C4-2B (cell line): ENCODE measurements at regions not wholly inside any gene's neighbourhood (a gene's known extent, or its start where the extent isn't known, plus 50 kb on each side); places are given as distances from the start of the nearest gene placed in this dataset.

Source experiments
- ZFX ChIP-seq: fragments of 450-650 bp; IDR thresholded peaks from 2 replicates; pipeline ENCODE4 v1.6.1; 2017
- TF ChIP-seq, protein P1 (sequence below): fragments of 450-650 bp; conservative IDR thresholded peaks from 2 replicates; pipeline ENCODE4 v1.5.1; 2017; ENCODE audit warnings: mild to moderate bottlenecking

DNA sequence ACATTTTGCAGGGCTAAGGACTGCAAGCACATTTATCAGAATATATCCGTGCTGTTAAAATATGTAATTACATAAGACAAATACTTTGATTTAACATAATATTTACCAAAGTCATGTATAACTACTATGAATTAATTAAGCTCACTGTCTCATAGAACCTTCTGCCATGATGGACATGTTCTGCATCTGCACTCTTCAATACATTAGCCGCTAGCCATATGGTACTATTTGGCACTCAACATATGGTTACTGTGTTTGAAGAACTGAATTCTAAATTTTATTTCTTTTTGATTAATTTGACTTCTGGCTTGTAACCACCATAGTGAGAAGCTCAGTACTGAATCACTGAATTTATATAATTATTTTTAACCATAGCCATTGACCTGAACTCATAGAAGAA is 427.0 kb upstream of the TRAM1L1 start:
- TF ChIP-seq, protein P1, sequence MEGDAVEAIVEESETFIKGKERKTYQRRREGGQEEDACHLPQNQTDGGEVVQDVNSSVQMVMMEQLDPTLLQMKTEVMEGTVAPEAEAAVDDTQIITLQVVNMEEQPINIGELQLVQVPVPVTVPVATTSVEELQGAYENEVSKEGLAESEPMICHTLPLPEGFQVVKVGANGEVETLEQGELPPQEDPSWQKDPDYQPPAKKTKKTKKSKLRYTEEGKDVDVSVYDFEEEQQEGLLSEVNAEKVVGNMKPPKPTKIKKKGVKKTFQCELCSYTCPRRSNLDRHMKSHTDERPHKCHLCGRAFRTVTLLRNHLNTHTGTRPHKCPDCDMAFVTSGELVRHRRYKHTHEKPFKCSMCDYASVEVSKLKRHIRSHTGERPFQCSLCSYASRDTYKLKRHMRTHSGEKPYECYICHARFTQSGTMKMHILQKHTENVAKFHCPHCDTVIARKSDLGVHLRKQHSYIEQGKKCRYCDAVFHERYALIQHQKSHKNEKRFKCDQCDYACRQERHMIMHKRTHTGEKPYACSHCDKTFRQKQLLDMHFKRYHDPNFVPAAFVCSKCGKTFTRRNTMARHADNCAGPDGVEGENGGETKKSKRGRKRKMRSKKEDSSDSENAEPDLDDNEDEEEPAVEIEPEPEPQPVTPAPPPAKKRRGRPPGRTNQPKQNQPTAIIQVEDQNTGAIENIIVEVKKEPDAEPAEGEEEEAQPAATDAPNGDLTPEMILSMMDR = no peak
- TF ChIP-seq ZFX = no peak
